Hepatocyte (in vitro differentiated cells): ENCODE measurements at regions not wholly inside any gene's neighbourhood (a gene's known extent, or its start where the extent isn't known, plus 50 kb on each side); places are given as distances from the start of the nearest gene placed in this dataset.

Experiments
- DNase-seq: peaks from one replicate; pipeline ENCODE4 v3.0.0-alpha.2; 2016; ENCODE audit warnings: low spot score
- H2AFZ ChIP-seq: fragments of 200-600 bp; sonication (generic); 2 replicates; pipeline ENCODE4 v1.6.0; 2016; ENCODE audit warnings: antibody characterized with exemption, mild to moderate bottlenecking
- H3K27ac ChIP-seq: fragments of 200-600 bp; sonication (generic); 2 replicates; pipeline ENCODE4 v1.5.1; 2016; ENCODE audit warnings: mild to moderate bottlenecking
- H3K27me3 ChIP-seq: fragments of 200-600 bp; sonication (generic); 2 replicates; pipeline ENCODE4 v1.6.1; 2016
- H3K36me3 ChIP-seq: fragments of 200-600 bp; sonication (generic); replicated peaks from 2 replicates; pipeline ENCODE4 v1.5.1; 2016; ENCODE audit warnings: low read depth; ENCODE audit not compliant: insufficient read depth
- H3K4me1 ChIP-seq: fragments of 200-600 bp; sonication (generic); 2 replicates; pipeline ENCODE4 v1.5.1; 2016; ENCODE audit warnings: mild to moderate bottlenecking, moderate library complexity; ENCODE audit not compliant: insufficient read depth
- H3K4me2 ChIP-seq: fragments of 200-600 bp; sonication (generic); 2 replicates; pipeline ENCODE4 v1.6.0; 2016
- H3K4me3 ChIP-seq: fragments of 200-600 bp; sonication (generic); 2 replicates; pipeline ENCODE4 v1.5.1; 2016; ENCODE audit warnings: mild to moderate bottlenecking
- H3K79me2 ChIP-seq: fragments of 200-600 bp; sonication (generic); 2 replicates; pipeline ENCODE4 v1.6.0; 2017; ENCODE audit warnings: mild to moderate bottlenecking
- H3K9me2 ChIP-seq: fragments of 200-600 bp; sonication (generic); replicated peaks from 2 replicates; pipeline ENCODE4 v1.6.0; 2017; ENCODE audit warnings: mild to moderate bottlenecking; ENCODE audit not compliant: insufficient read depth
- H3K9me3 ChIP-seq: fragments of 200-600 bp; sonication (generic); 2 replicates; pipeline ENCODE4 v1.5.1; 2016; ENCODE audit warnings: low read depth, mild to moderate bottlenecking
- H4K20me1 ChIP-seq: fragments of 200-600 bp; sonication (generic); 2 replicates; pipeline ENCODE4 v1.6.0; 2016; ENCODE audit warnings: mild to moderate bottlenecking; ENCODE audit not compliant: insufficient read depth, poor library complexity, severe bottlenecking
- EZH2 ChIP-seq: fragments of 200-600 bp; sonication (generic); IDR thresholded peaks from 2 replicates; pipeline ENCODE4 v1.6.1; 2016; ENCODE audit warnings: antibody characterized with exemption, mild to moderate bottlenecking, borderline replicate concordance
- EZH2phosphoT487 ChIP-seq: fragments of 200-600 bp; sonication (generic); IDR thresholded peaks from one replicate; pipeline ENCODE4 v1.6.1; 2018; ENCODE audit warnings: antibody characterized with exemption, mild to moderate bottlenecking, low read depth, moderate library complexity; ENCODE audit not compliant: unreplicated experiment, severe bottlenecking
- WGBS: methylation state at CpG from one replicate; pipeline ENCODE4 v1.1.6; 2016; ENCODE audit warnings: low lambda C conversion rate; ENCODE audit errors: missing lambda C conversion rate; 5-methylcytosine and 5-hydroxymethylcytosine counted together
- TF ChIP-seq, protein P1 (sequence below): fragments of 200-600 bp; sonication (generic); IDR thresholded peaks from 2 replicates; pipeline ENCODE4 v1.5.1; 2016; ENCODE audit warnings: antibody characterized with exemption, mild to moderate bottlenecking; ENCODE audit not compliant: poor library complexity

DNA sequence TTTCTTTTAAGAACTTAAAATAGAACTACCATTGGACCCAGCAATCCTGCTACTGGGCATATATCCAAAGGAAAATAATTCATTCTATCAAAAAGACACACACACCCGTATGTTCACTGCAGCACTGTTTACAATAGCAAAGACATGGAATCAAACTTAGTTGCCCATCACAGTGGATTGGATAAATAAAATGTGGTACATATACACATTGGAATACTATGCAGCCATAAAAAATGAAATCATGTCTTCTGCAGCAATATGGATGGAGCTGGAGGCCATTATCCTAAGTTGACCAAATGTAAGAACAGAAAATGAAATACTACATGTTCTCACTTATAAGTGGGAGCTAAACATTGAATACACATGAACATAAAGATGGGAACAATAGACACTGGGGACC is 585.3 kb upstream of the USP24 start:
- H3K27me3 ChIP-seq, result no peaks in the 10 kb centered on the region
- H3K9me2 ChIP-seq, result no peaks in the 10 kb centered on the region
- no peak for DNase-seq
- TF ChIP-seq, protein P1, sequence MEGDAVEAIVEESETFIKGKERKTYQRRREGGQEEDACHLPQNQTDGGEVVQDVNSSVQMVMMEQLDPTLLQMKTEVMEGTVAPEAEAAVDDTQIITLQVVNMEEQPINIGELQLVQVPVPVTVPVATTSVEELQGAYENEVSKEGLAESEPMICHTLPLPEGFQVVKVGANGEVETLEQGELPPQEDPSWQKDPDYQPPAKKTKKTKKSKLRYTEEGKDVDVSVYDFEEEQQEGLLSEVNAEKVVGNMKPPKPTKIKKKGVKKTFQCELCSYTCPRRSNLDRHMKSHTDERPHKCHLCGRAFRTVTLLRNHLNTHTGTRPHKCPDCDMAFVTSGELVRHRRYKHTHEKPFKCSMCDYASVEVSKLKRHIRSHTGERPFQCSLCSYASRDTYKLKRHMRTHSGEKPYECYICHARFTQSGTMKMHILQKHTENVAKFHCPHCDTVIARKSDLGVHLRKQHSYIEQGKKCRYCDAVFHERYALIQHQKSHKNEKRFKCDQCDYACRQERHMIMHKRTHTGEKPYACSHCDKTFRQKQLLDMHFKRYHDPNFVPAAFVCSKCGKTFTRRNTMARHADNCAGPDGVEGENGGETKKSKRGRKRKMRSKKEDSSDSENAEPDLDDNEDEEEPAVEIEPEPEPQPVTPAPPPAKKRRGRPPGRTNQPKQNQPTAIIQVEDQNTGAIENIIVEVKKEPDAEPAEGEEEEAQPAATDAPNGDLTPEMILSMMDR, result no peak
- TF ChIP-seq EZH2 (no peak), EZH2phosphoT487 (no peak)
- no peaks in the 10 kb centered on the region for H3K79me2 ChIP-seq
- H3K36me3 ChIP-seq, result no peaks in the 10 kb centered on the region
- WGBS, result 100% methylated on average over 1 of the region's 1 CpG
- no peak overlapping the region for H3K27ac ChIP-seq
- H4K20me1 ChIP-seq, result no peaks in the 10 kb centered on the region
- H3K4me2 ChIP-seq, result no peak overlapping the region
- H2AFZ ChIP-seq, result no peak overlapping the region
- H3K9me3 ChIP-seq, result peaks cover 4% of the 10 kb centered on the region
- no peak overlapping the region for H3K4me3 ChIP-seq
- H3K4me1 ChIP-seq, result no peaks in the 10 kb centered on the region

DNA sequence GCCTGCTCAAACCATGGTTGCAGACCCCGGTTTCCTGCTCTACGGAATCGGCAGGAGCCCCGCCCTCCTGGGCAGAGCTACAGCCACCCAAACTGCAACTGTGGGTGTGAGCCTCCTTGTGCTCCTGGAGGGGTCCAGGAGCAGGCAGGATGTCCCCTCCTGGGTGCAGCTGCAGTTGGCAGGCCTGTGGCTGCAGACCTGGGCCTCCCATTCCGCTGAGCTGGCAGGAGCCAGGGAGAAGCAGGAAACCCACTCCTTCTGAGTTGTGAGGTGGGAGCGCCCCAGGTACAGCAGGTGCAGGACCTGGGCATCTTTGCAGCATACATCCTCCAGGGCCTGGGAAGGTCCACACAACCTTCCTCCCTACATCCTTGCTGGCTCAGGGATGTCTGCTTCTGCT is 578.7 kb upstream of the USP24 start:
- H3K27ac ChIP-seq, result no peak overlapping the region
- 99% methylated on average over 6 of the region's 6 CpGs for WGBS

DNA sequence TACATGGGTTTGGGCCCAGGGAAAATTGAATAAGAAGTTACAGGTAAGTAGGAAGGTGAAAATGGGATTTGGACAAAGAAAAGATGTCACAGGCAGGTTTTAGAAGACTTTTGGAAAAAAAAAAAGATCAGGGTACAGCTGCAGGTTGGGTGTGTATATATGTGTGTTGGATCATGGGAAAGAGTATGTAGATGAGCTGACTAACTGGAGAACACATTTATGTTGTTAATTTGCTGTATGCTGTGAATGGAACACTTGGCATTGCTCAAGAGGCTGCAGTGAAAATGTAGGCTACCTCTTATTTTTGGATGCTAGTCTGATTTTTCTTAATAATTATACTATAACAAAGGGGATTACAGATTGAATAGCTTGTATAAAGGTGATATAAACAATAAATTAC is 577.7 kb upstream of the USP24 start:
- no peaks in the 10 kb centered on the region for H3K36me3 ChIP-seq
- no peak overlapping the region for H2AFZ ChIP-seq
- no peaks in the 10 kb centered on the region for H3K9me3 ChIP-seq
- H3K9me2 ChIP-seq, result no peaks in the 10 kb centered on the region
- no peak for DNase-seq
- no peaks in the 10 kb centered on the region for H3K79me2 ChIP-seq
- TF ChIP-seq EZH2, result no peak
- TF ChIP-seq EZH2phosphoT487, result no peak
- TF ChIP-seq, protein P1, result no peak
- H3K4me1 ChIP-seq, result no peaks in the 10 kb centered on the region
- H3K27ac ChIP-seq, result no peak overlapping the region
- H4K20me1 ChIP-seq, result no peaks in the 10 kb centered on the region
- no peaks in the 10 kb centered on the region for H3K27me3 ChIP-seq
- H3K4me2 ChIP-seq, result no peak overlapping the region
- no peak overlapping the region for H3K4me3 ChIP-seq

More for the DNA sequence above, 578.7 kb upstream of the USP24 start:
- Histone ChIP-seq H3K27me3 (no peaks in the 10 kb centered on the region), H3K4me2 (no peak overlapping the region), H3K4me3 (no peak overlapping the region), H2AFZ (no peak overlapping the region), H4K20me1 (no peaks in the 10 kb centered on the region), H3K79me2 (no peaks in the 10 kb centered on the region), H3K9me3 (no peaks in the 10 kb centered on the region), H3K9me2 (no peaks in the 10 kb centered on the region), H3K4me1 (no peaks in the 10 kb centered on the region), H3K36me3 (no peaks in the 10 kb centered on the region)
- TF ChIP-seq EZH2phosphoT487, result no peak
- TF ChIP-seq EZH2, result no peak
- TF ChIP-seq, protein P1, result no peak
- DNase-seq, result no peak

DNA sequence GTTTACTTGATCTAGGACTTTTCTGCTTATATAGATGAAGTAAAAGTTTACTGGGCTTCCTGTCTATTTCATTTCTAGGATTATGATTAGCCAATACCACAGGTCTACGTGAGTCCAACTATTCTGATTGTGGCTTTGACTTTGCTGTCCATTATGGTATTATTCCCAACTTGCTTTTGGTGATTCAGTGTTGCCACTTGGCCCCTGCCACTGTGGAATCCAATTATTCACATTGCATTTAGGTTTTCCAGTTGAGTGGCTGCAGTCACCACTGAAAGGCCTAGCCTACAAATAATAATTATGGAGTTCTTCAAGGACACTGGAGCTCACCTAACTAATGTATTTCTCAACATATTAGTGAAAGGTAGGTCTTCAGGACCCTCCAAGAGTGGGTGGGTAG is 574.3 kb upstream of the USP24 start:
- Histone ChIP-seq H3K4me2 (no peak overlapping the region), H3K4me3 (no peak overlapping the region), H3K27ac (no peak overlapping the region), H3K4me1 (no peaks in the 10 kb centered on the region), H3K79me2 (no peaks in the 10 kb centered on the region), H2AFZ (no peak overlapping the region), H4K20me1 (no peaks in the 10 kb centered on the region), H3K36me3 (no peaks in the 10 kb centered on the region), H3K9me2 (no peaks in the 10 kb centered on the region), H3K27me3 (no peaks in the 10 kb centered on the region), H3K9me3 (no peaks in the 10 kb centered on the region)
- TF ChIP-seq, protein P1, result no peak
- TF ChIP-seq EZH2 (no peak), EZH2phosphoT487 (no peak)
- WGBS, result 84% methylated on average over 1 of the region's 1 CpG
- DNase-seq, result no peak
